Adrenal gland (tissue), 9 donors: ENCODE measurements at regions not wholly inside any gene's neighbourhood (a gene's known extent, or its start where the extent isn't known, plus 50 kb on each side); places are given as distances from the start of the nearest gene placed in this dataset.

ENCODE experiments used
- DNase-seq, 7 donors: peaks; one replicate each; pipeline ENCODE4 v3.0.0-alpha.2; 2019 to 2020
- H3K27ac ChIP-seq, 5 donors: fragments of 200-600 bp; sonication (generic) in 4 of 5; 1 replicate in 3 of 5; 2 replicates in 2 of 5; pipeline versions ENCODE4 v1.5.1 to v1.8.0; 2016 to 2020; ENCODE audit warnings: mild to moderate bottlenecking in 1 of 5
- H3K27me3 ChIP-seq: fragments of 200-600 bp; 2 replicates; pipeline ENCODE4 v1.8.0; 2021
- H3K36me3 ChIP-seq, 2 donors: fragments of 200-600 bp; replicated peaks in 1 of 2; 1 replicate in 1 of 2; 2 replicates in 1 of 2; pipeline versions ENCODE4 v1.5.1 to v1.8.0; 2018 to 2022
- H3K4me1 ChIP-seq, 2 donors: fragments of 200-600 bp; replicated peaks in 1 of 2; 1 replicate in 1 of 2; 2 replicates in 1 of 2; pipeline versions ENCODE4 v1.5.1 to v1.8.0; 2018 to 2021
- H3K4me3 ChIP-seq, 4 donors: fragments of 200-600 bp; sonication (generic) in 3 of 4; one replicate each; pipeline ENCODE4 v1.5.1; 2016 to 2018
- H3K9me3 ChIP-seq, 3 donors: fragments of 200-600 bp; sonication (generic) in 1 of 3; replicated peaks in 1 of 3; 1 replicate in 2 of 3; 2 replicates in 1 of 3; pipeline versions ENCODE4 v1.5.1 to v1.8.0; 2016 to 2021
- POLR2A ChIP-seq, 2 donors: fragments of 450-650 bp; IDR thresholded peaks; one replicate each; pipeline ENCODE4 v1.6.1; 2017; ENCODE audit warnings: antibody characterized with exemption in 2 of 2, mild to moderate bottlenecking in 2 of 2, moderate library complexity in 1 of 2
- WGBS, 4 donors: extraction: QIAGEN DNeasy Blood & Tissue Kit in 2 of 4; methylation state at CpG; one replicate each; pipeline versions ENCODE4 v1.1.5 to v1.1.7; 2013 to 2017; 5-methylcytosine and 5-hydroxymethylcytosine counted together
- intact Hi-C, 2 donors: fragments of 100-400 bp; cut with DNase I; formaldehyde crosslinking; loops; one replicate each; pipeline versions ENCODE4 v1.14.1 to v1.15.0; 2022 to 2023
- TF ChIP-seq, protein P1 (sequence below), 6 experiments: fragments of 450-650 bp in 4 of 6; fragments of 200-600 bp in 2 of 6; sonication (generic) in 1 of 6; IDR thresholded peaks; 1 replicate in 5 of 6; 2 replicates in 1 of 6; pipeline versions ENCODE4 v1.5.1 to v1.8.0; 2016 to 2021; ENCODE audit warnings: antibody characterized with exemption in 6 of 6, mild to moderate bottlenecking in 2 of 6, moderate library complexity in 1 of 6
- donor health status: healthy with polysubstance abuse.
- donor health status: Bipolar disorder and iron deficiency.
- donor health status: DM: yes; HTN: yes; CAD: no.
- donor health status: DM: no; HTN: no; CAD: no.
- donor health status: DM: no; HTN: no; CAD: no.

DNA sequence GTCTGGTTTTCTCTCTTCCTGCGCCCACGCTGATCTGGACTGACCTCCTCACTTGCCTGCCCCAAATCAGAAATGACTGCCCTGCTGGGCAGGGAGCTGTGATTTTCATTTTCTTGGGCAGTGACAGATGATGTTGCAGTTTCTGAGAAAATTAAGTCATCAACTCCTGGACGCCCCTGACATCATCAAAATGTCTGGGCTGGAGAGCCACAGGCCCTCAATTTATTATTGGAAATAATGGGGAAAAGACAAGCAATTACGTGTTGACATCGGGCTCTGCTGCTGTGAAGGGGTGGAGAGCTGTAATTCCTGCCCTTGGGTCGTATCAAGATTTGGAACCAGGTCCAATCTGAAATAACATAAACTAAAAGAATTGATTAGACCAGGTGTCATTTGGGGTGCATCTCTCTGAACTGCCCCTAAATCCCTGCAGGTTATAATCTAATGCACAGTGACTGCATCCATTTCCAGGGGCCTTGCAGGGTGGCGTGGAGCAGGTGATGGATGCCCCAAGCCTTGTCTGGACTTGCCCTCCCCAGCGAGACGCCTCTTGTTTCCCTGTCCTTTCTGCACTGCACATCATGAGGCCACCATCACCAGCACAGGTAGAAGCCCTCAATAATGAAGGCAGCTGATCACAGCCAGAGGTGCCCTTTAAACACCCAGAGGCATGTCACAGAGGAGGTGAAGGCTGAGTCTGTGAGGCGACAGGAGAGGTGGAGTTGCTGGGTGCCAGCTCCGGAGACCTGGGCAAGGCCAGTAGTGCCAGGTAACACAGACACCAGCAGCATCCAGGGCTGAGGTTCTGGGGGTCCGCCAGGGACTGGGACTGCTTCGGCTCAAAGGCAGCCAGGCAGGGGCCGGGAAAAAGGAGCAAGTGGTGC lies 98.7 kb downstream of the HTR5A start:
- 74 to 80% (median 79%) methylated on average over 13 to 14 of the region's 14 CpGs for WGBS, 4 donors
- Histone ChIP-seq H3K9me3 (no peaks in the 10 kb centered on the region), H3K27ac (no peak overlapping the region), H3K27me3 (no peaks in the 10 kb centered on the region), H3K4me3 (no peak overlapping the region), H3K4me1 (no peaks in the 10 kb centered on the region), H3K36me3 (no peaks in the 10 kb centered on the region)
- intact Hi-C loops = no loop called here
- TF ChIP-seq, protein P1, sequence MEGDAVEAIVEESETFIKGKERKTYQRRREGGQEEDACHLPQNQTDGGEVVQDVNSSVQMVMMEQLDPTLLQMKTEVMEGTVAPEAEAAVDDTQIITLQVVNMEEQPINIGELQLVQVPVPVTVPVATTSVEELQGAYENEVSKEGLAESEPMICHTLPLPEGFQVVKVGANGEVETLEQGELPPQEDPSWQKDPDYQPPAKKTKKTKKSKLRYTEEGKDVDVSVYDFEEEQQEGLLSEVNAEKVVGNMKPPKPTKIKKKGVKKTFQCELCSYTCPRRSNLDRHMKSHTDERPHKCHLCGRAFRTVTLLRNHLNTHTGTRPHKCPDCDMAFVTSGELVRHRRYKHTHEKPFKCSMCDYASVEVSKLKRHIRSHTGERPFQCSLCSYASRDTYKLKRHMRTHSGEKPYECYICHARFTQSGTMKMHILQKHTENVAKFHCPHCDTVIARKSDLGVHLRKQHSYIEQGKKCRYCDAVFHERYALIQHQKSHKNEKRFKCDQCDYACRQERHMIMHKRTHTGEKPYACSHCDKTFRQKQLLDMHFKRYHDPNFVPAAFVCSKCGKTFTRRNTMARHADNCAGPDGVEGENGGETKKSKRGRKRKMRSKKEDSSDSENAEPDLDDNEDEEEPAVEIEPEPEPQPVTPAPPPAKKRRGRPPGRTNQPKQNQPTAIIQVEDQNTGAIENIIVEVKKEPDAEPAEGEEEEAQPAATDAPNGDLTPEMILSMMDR (IDR thresholded peaks at IDR 0.05) = no peak
- TF ChIP-seq POLR2A (IDR thresholded peaks at IDR 0.05) = no peak
- no peak for DNase-seq

DNA sequence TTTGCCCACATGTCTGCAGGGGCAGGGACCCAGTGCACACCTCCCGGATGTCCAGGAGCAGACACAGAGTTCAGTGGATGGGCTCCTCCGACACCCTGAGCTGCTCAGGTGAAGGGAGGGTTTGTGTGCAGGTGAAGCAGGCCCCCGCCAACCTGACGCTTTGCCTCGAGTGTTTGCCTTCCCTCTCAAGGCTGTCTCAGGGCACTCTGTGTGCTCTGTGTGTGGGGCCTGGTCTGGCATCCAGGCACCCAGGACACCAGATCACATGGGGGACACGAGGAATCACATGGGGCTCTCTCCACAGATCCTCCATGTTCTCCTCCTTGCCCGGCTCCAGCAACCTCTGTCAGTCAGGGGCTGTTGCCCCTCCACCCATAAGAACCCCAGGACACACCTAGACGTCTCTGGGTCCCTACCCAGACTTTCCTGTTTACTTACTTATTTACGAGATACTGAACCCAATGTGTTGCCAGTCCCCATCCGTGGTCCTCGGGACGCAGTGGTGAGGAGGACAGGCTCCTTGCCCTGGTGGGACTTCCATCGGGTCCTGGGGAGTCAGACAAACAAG lies 99.5 kb downstream of the HTR5A start:
- no peak for TF ChIP-seq POLR2A (IDR thresholded peaks at IDR 0.05)
- TF ChIP-seq, protein P1 (IDR thresholded peaks at IDR 0.05) = no peak
- H3K27ac ChIP-seq = no peak overlapping the region
- no peaks in the 10 kb centered on the region for H3K4me1 ChIP-seq
- intact Hi-C loops = no loop called here
- DNase-seq = no peak
- no peaks in the 10 kb centered on the region for H3K27me3 ChIP-seq
- H3K9me3 ChIP-seq = no peaks in the 10 kb centered on the region
- no peaks in the 10 kb centered on the region for H3K36me3 ChIP-seq
- 70 to 79% (median 76%) methylated on average over 7 to 13 of the region's 13 CpGs for WGBS, 4 donors
- no peak overlapping the region for H3K4me3 ChIP-seq

DNA sequence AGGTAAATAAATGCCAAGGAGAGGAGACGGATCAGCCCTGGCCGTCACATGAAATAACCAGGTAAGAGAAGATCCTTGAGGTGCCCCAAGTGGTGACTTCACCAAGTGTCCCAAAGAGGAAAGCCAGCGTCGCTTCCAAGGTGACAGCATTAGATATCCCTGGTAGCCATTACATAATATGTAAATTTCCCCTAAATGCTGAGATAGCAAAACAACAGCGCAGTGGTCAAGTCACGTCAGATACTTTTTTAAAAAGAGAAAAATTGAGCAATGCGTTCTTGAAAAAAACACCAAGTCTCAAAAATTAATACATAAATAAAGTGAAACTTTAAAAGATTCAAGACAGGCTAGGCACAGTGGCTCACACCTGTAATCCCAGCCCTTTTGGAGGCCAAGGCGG lies 100.2 kb downstream of the HTR5A start:
- H3K4me1 ChIP-seq = no peaks in the 10 kb centered on the region
- H3K27me3 ChIP-seq = no peaks in the 10 kb centered on the region
- intact Hi-C loops = no loop called here
- TF ChIP-seq POLR2A (IDR thresholded peaks at IDR 0.05) = no peak
- TF ChIP-seq, protein P1 (IDR thresholded peaks at IDR 0.05) = no peak
- no peaks in the 10 kb centered on the region for H3K36me3 ChIP-seq
- no peak for DNase-seq
- WGBS, 4 donors = 73 to 85% (median 80%) methylated on average over 8 of the region's 8 CpGs
- H3K27ac ChIP-seq = no peak overlapping the region
- H3K9me3 ChIP-seq = no peaks in the 10 kb centered on the region
- no peak overlapping the region for H3K4me3 ChIP-seq

DNA sequence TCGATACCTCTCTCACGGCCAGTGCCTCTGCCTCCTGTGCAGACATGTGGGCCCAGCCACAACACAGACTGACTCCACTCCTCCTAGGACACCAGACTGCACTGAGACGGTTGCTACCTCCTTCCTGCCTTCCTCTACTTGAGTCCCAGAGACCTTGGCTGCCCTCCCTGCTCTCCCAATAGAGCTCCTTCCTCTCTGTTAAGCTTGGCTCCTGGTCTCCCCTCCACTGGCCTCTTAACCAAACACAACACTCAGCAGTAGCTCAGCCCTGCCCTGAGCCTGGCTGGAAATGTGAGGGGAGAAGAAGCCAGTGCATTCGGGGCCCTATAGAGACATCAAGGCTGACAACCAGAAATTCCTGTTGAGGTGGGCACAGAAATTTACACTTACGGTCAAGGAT lies 102.0 kb downstream of the HTR5A start:
- 69 to 79% (median 72%) methylated on average over 5 of the region's 5 CpGs for WGBS, 4 donors
- intact Hi-C loops = no loop called here
- DNase-seq = no peak

More for the DNA sequence above, 102.0 kb downstream of the HTR5A start:
- Histone ChIP-seq H3K4me1 (no peaks in the 10 kb centered on the region), H3K27me3 (no peaks in the 10 kb centered on the region), H3K4me3 (no peak overlapping the region), H3K9me3 (no peaks in the 10 kb centered on the region), H3K27ac (no peak overlapping the region), H3K36me3 (no peaks in the 10 kb centered on the region)
- TF ChIP-seq POLR2A (IDR thresholded peaks at IDR 0.05) = no peak
- TF ChIP-seq, protein P1 (IDR thresholded peaks at IDR 0.05) = no peak
